Fibroblast of upper back skin (primary cell): ENCODE measurements at regions not wholly inside any gene's neighbourhood (a gene's known extent, or its start where the extent isn't known, plus 50 kb on each side); places are given as distances from the start of the nearest gene placed in this dataset.
A peak's percentile ranks its signal among the peaks of the same experiment; 100 is the strongest.
"Not testable (repeated sequence)": the region's sequence is repeated elsewhere in the genome, so short reads cannot be mapped to it uniquely, and the experiment has no call there.

ENCODE experiments used
- DNase-seq: peaks from one replicate; pipeline ENCODE4 v3.0.0-alpha.2; 2013

DNA sequence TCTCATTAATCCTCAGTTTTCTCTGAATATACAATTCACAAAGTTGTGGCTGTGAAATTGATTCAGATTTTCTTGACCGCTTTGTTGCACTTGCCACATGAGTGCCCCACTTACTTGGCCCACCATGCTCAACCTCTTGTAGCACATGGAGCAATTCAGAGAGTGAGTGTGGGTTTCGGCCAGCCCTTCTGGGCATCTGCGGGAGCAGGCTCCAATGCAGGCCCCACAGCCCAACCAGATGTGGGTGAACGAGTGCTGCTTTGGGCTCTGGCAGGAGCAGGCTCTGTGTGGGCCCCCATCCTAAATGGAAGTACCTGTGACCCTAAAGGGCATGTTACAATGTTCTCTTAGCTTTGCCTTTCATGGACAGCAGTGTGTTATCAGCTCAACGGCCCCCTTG, 2338.6 kb downstream of the LRRC4C start:
- DNase-seq = no peak

DNA sequence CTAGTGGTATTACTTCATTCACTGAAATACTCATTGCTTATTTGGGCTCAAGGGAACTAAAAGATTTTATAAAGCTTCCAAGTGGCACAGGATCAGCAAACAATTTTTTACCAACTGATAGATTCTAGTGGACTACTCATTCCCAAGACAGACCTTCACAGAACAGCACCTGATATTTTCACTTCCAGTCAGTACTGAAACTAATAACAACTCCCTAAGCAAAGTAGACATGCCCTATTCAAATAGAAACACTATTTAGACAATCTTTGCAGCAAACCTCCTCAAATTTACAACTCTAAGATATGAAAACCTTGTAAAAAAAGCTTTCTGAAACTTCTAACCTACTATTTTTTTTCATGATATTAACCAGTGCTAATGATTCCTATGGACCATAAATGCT, 2345.8 kb downstream of the LRRC4C start:
- DNase-seq = no peak

DNA sequence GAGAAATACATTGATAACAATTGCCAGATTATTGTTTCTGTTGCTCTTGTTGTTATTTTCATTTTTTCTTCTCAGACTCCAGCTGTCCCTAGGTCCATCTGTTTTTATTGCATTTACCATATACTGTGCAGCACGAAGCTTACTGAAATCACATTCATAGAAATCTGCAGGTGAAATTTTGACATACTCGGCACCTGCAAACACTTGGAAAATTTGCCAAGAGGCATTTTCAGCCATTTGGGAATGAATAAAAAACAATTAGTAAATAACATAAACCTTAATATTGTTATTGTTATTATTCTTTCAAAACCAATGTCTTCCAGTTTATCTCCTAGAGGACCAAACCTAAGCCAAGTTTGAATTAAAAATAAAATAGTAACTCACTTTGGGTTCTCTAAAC, 2357.2 kb downstream of the LRRC4C start:
- no peak for DNase-seq

DNA sequence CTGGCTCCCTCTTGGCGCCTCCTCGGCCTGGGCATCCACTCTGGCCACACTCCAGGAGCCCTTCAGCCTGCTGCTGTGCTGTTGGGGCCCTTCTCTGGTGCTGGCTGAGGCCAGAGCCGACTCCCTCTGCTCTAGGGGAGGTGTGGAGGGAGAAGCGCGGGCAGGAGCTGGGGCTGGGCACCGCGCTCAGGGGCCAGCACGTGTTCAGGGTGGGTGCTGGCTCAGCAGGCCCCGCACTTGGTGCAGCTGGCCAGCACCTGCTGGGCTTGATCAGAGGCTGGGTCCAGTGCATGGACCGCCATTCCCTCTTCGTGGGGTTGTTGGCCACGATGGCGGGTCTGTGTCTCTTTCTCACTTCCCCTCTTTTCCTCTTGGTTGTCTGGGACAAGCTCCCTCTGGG, 2381.0 kb downstream of the LRRC4C start:
- DNase-seq = no peak

DNA sequence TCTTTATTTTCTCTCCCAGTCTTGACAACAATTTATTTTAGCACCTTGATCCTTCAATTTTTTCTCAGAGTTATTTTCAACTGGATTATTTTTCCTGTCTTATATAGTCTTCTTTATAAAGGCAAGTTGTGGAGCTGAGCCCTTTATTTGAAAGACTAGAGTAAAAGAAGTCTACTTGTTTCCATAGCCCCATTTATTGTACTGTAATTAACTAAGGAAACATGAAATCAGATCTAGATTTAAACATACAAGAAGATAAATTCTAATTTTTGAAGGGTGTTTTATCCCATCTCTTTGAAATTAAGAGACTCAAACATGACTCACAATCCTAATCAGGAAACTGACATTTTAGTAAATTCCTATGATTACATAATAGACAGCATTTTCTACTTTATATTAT, 2421.8 kb downstream of the LRRC4C start:
- DNase-seq = no peak

DNA sequence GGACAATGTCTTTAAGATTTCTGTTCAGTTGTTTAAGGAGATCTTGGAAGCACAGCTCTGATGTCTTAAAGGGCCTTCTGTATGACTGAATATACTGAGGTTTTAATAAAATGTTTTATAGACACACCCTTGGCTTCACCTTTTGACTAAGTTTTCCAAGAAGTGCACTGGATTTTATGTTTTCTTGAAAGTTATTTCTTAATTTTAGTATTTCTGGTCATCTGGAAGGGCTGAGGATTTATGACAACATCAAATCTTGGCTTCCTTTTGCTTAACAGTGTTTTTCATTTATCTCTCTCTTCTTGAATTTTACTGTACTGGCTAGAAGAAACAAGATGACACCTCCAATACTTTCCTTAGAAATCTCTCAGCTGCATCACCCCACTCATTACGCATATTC, 2423.4 kb downstream of the LRRC4C start:
- DNase-seq = no peak

DNA sequence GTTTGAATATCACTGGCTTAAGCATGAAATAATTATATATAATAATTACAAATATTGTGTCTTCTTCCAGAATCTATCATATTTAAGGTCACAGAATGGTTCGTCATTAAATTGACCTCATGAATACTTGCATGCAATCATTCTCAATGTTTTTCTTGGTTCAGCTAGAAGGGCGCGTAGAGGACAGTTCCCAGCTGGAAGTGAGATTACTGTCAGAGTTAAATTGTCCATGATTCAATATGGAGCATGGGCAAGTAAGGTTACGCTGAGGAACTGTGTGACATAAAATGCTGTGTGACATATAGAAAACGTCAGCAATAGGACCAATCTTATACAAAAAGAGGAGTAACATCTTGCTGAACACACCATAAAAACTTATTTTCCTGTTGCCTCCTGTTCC, 2423.5 kb upstream of the RAG2 start:
- no peak for DNase-seq

DNA sequence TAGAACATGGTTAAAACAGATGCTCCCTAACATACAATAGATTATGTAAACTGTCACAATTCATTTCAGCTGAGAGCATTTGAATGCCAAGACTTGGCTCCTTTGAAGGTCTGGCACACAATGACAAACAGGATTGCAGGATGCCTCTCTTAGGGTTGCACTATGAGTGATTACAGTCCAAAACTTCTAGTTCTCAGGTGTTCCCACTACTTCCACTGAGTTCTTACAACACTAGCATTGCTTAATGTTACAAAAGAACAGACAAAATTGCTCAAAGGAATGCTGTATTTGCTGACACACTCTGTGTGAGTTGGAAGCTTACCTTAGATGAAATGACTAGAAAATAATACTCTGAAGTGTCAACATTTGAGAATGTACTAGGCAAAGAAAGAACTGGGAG, 2413.8 kb upstream of the RAG2 start:
- no peak for DNase-seq

DNA sequence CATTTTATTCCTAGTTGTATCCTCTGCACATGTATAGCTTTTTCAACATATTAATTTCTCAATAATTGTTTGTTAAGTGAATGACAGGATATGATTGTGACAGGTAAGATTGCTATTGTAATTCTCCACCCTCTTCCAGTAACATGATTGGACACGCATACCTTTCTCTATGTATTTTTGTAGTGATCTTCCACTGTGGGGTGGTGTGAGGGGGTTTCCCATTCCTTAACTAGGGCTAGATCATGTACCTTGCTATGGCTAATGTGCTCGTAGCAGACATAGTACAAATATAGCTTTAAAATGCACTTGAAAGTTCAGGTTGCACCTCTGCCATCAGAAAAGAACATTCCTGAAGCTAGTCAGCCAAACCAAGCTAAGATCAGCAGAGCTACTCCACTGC, 2392.8 kb upstream of the RAG2 start:
- no peak for DNase-seq

DNA sequence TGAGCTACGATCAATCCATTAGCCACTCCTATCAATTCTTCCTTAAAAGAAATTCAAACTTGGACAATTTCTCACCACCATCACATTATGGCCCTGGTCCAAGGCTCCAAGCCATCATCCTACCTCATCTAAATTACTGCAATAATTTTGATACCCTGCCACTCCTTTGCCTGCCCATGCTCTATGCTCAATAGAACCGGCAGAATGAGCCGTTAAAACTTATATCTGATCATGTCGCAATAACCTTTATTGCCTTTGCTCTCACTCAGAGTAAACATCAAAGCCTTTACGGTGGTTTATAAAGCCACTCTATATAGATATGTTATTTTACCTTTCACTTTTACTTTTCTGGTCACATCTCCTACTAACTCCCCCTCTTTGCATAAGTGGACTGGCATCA, 2392.1 kb upstream of the RAG2 start:
- no peak for DNase-seq

DNA sequence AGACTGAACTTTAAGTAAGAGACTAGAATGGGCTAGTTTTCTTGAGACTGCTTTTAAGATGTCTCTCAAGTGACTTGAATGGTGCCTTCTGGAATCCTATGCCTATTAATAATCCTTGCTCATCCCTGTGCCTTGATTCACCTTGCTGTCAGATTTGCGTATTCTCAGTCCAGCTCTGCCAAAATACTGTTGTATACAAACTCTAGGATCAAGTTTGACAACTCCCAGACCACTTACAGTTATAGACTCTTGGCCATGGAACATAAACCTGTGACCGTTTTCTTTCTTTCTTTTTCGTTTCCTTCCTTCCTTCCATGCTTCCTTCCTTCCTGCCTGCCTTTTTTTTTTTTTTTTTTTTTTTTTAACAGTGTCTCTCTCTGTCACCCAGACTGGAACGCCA, 2390.9 kb upstream of the RAG2 start:
- no peak for DNase-seq

DNA sequence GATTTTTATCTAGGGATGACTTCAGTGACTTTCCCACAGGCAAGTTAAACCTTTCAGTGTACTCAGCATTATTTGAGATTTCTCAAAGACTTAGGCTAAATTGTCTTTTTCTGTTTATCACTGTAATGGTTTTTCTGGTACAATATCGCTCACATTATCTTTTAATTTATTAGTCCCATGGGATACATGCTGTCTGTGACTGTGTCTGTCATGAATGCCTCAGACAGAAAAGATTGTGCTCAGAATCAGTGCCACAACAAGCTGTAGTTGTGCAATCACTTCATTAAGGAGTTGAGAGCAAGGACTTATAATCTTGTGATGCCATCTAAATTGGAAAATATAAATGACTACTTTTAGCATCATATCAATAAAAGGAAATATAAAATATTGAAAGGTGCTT, 2374.2 kb upstream of the RAG2 start:
- no peak for DNase-seq

DNA sequence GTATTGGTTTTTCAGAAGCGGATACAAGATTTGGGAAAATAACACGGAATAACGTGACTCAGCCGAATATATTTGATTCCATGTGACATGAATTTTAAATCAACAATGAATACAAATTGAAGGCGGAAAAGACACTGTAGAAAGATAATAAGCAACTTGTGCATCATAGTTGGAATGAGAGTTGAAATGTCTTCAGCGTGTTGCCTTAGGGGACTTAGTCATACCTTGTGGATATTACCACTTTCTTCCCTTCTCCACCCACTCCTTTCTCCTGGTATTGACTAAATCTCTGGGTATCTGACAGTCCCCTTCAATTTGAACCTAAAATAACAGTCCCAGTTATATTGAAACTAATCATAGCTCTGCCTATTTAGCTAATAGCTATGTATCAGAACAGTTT, 2373.1 kb upstream of the RAG2 start:
- no peak for DNase-seq

DNA sequence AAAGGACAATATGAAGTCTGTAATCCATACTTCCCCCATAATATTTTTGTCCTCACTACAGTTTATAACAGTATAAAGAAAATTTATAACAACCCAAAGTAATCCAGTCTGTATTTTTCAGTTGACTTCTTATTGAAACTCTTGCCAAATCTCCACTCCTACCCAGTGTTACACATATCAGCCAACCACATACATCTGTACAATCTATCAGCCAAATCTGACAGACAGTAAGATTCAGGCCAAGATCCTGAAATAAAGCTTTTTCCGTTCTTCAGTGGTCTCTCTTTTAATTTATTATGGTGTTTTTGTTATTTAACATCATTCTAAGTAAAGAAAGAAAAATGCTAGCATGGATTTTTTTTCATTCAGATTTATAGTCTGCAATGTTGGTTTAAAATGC, 2370.9 kb upstream of the RAG2 start:
- DNase-seq = no peak

DNA sequence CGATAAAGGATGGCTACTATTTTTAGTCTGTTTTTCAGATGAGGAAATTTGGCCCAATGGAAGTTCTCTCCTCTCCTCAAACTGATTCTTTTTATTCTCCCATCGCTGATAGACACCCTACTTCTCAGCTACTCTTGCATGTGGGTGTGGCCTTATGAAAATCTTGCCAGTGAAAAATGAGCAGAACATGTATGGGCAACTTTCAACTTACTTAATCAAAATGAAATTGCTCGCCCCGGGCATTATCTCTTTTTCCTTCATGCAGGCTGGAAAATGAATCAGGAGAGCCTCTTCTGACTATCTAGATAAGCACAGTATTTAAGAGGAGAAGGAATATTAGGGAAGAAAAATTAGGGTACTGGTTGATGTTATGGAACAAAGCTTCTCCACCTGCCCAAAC, 2354.7 kb upstream of the RAG2 start:
- DNase-seq = no peak

DNA sequence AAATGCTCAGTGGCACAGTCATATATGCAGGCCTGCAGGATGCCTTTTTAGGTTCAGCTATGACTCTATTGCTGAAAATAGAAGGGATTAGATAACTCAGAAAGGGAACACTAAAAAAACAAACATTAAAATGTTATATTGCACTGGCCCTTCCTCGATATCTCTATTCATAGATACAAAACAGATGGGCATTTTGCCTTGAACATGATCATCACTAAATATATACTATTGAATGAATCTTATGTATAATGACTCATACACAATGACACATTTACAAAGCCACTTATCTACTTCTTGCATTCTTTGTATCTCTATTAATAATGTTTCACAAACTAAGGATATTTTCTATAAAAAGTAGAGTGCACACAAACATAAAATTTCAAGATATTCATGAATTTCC, 2352.8 kb upstream of the RAG2 start:
- DNase-seq = peak; percentile 1

DNA sequence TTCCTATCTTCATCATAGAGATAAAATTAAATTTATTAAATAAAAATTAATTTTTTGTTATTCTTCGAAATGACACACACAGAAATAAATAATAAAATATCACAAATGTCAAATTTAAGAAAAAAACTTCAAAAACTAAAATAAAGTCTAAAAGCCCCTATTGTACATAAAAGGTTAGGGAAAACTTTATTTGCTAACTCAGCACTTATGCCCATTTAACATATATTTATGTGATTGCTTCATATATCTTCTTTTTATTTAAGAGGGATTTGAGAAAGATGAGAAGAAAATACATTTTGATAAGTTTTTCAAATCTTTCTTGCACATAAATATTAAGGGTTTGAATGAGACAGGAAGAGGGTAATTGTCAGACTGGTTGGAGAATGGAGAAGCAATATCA, 2350.4 kb upstream of the RAG2 start:
- DNase-seq = no peak

DNA sequence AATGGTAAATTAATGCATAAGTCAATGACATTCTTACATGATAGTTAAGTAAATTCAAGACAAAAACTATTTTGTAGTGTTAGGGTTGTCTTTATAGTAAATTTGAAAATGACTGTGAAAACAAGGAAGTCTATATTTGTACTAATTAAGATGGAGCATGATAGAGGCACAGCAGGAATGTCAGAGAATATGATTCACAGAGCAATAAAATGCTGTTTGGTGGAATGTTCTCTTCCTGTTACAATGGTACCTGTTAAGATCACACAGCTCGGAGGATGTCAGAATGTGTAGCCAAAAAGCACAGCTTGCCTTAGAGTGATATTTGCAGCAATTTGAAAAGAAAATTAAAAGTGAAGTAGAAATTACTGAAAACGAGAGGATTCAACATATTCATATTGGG, 2339.7 kb upstream of the RAG2 start:
- DNase-seq = no peak

DNA sequence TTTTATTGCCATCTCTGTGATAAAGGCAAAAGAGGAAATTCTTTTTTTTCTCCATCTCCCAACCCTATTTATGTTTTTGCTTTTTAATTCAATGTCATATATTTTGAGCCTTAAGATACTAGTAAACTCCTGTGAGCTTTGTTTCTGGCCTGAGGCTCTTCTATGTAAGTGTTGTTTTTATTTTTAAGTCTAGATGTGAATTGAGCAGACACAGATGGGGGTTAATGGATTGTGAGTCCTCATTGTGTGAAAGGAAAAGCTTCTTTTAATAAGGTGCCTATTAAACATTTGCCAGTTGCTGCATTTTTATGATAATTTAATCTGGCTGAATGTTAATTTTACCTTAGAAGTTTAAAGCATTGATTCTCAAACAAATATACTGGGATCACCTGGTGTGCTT, 2337.9 kb upstream of the RAG2 start:
- DNase-seq = no peak

DNA sequence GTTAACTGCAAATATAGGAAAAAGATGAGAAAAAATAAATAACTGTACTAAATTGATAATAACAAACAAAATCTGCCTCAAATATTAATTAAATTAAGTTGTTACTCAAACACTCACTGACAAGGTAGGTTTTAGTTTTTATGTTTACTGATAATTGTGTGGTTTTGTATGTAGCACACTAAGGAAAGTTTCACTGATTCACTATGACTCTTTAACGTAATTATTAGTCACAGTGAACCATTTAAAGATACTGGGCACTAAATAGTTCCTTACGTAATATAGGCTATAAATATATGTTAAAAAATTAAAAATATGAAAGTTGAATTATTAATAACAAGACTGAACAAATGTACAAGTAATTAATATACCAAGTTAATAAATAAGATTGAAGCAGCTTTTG, 2330.0 kb upstream of the RAG2 start:
- no peak for DNase-seq

DNA sequence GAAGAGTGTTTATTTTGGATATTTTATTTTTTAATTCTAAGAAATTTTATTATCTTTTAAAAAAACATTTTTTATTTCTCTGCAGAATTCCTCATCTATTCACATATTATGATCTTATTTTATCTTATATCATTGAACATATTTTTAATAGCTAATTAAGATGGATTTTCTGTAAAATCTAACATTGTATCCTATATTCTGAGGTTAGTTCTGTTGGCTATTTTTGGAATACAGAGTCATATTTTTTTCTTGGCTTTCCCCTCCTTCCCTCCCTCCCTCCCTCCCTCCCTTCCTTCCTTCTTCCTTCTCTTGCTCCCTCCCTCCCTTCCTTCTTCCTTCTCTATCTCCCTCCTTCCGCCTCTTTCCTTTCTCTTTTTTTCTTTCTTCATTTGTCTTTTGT, 2326.6 kb upstream of the RAG2 start:
- DNase-seq = no peak

DNA sequence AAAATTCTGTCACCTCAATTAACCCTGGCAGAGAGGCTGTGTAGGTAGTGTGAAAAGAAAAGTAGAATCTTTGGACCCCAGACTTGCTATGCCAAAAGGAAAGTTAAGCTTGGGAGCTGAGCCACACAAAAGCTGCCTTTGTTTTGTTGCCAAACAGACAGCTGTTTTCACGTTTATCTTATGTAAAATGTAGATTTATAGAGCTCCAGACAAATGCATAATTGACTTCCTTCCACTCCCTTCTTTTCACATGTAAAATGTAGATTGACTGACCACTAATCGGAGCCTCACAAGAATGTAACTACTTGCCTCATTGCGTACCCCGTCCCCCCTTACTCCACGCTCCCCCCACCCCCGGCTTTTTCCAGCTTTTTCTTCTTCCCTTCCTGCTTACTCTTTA, 2302.2 kb upstream of the RAG2 start:
- no peak for DNase-seq

DNA sequence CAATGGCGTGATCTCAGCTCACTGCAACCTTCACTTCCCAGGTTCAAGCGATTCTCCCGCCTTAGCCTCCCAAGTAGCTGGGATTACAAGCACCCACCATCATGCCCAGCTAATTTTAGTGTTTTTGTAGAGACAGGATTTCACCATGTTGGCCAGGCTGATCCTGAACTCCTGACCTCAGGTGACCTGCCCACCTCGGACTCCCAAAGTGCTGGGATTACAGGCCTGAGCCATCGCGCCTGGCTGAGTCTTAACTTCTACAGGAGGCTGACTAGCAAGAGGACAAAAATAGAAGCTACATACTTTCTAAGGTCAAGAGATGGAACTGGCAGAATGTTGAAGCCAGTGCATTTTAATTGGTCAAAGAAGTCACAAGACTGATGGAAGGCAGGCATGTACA, 2296.2 kb upstream of the RAG2 start:
- DNase-seq = not testable (repeated sequence)

DNA sequence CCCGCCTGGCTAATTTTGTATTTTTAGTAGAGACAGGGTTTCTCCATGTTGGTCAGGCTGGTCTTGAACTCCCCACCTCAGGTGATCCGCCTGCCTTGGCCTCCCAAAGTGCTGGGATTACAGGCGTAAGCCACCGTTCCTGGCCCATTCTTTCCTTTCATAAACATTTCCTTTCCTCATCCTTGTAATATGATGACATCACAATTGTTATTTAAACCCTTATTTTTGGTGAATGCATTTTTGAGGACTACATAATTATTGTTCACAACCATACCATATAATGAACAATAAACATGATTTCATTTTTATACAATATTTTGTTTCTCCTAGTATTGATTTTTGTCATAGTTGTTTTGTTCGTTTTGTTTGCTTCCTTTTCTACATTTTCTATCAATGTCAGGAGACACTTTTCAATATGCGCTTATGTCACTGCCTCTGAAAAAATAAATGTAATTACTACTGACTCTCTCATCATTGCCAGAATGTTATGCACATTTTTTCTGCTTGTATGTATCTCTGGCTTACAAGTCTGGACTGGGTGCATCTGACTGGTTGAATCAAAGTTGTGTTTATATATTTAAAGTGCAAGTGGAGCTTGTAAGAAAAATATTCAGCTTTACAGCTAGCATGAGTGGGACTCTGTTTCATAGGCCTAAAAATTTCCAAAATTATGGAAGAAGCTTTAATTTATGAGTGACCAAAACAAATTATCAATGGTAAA, 2286.3 kb upstream of the RAG2 start:
- DNase-seq = no peak

DNA sequence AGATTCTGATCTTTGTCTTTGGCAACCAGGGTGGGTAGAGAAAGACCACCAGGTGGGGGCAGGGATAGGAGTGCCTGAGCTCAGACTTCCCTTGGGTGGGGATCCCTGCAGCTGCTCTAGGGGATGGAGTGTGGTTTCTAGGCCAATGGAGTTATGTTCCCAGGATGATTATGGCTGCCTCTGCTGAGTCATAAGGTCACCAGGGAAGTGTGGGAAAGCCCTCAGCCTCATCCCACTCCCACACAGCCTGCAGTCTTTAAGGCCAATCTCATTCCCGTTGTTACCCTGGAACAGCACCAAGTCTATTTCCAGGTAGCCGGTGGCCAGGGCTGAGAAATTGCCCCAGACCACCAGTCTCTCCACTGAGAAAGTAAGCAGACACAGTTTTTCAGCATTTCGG, 2269.3 kb upstream of the RAG2 start:
- DNase-seq = no peak

DNA sequence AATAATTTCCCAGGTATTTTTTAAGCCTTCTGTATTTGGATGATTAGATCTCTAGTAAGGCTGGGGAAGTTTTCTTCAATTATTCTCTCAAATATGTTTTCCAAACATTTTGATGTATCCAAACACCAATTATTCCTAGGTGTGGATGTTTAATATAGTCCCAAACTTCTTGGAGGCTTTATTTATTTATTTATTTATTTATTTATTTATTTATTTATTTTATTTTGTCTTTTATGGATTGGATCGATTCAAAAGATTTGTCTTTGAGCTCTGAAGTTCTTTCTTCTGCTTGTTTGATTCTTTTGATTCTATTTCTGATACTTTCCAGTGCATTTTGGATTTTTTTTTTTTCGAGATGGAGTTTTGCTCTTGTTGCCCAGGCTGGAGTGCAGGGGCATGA, 2267.9 kb upstream of the RAG2 start:
- DNase-seq = no peak
